NCI-H2029 (cell line): ENCODE measurements at regions not wholly inside any gene's neighbourhood (a gene's known extent, or its start where the extent isn't known, plus 50 kb on each side); places are given as distances from the start of the nearest gene placed in this dataset.

Experiments
- DNase-seq: peaks from one replicate; lab custom pipeline; 2025; lab: John Stamatoyannopoulos, UW

DNA sequence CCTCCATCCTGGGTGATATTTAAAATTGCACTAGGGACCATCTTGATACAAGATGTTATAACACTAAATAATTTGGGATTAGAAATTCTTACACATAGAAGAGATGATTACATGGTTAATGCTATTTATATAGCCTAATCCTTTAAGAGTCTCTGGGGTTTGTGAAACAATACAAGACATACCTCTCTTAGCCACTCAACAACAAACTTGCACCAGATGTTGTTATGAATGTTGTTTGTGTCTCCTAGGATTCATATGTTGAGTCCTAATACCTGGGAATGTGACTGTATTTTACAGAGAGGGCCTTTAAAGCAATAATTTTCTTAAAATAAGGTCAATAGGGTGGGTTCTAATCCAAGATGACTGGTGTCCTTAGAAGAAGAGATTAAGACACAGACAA, 678.3 kb downstream of the NYAP2 start:
- DNase-seq = no peak

GRCh38 chr2:226077031-226077430, 677.5 kb downstream of the NYAP2 start:
- no peak for DNase-seq

GRCh38 chr2:226076529-226076928, 677.0 kb downstream of the NYAP2 start:
- no peak for DNase-seq

GRCh38 chr2:226074391-226074790, 674.9 kb downstream of the NYAP2 start:
- DNase-seq = no peak

DNA sequence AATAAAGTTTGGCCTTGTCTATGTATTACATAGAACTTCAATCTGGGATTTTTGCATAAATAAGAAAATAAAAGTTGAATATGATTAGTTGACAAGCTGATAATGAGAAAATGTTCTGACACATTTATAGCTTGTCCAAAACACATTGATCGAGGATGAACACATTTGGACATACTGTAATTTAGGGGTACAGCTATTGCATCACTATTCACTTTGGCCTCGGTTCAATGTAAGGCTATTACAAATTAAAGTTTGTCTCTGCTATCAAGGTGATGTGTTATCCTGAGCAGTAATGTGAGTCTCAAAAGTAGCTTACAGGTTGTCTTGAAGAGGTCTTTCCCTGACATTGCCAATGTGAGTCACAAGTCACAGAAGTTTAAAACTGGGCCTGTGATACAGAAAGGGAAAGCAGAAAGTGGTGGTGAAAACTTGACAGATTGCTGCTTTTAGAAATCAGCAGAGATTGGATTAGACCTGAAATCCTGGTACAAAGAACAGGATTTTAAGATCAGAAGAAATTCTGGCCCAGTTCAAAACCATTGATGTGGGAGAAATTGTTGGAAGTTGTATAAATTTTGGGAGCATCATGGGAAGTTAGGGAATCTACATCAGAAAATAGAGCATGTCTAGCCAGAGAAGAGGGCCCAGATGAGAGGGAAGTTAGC, 674.1 kb downstream of the NYAP2 start:
- no peak for DNase-seq

DNA sequence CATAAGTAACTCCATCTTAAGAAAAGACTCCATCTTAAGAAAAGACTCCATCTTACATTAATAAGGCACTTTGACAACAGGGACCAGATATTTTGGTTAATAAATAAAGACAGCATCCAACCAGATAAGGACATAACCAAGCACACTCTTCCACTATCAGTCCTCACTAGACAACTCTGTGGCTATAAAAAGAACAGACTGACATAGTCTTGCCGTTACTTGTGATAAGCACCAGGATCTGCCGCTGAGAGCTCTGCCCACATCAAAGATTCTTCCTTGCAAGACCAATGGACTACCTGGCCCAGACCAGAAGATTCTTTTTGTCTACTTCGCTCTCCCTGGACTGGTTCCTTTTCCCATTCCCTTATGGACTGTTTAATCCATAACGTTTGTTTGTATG, 667.4 kb downstream of the NYAP2 start:
- no peak for DNase-seq

DNA sequence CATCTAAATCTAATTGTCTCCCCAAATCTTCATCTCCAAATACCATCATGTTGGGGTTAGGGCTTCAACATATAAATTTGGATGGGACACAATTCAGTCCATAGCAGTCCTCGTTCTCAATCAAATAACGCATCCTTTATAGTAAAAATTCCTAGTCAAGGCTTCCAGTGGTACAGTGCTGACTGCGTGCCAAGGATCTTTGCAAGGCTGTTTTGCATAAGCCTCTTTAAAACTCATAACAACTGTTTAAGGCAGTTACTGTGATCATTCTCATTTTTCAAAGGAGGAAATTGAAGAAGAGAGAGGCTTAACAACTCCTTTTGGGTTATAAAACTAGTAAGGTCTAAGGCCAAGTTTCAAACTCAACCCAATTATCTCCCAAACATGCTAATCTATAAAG, 666.9 kb downstream of the NYAP2 start:
- DNase-seq = no peak

GRCh38 chr2:226064932-226065570, 665.5 kb downstream of the NYAP2 start:
- no peak for DNase-seq

DNA sequence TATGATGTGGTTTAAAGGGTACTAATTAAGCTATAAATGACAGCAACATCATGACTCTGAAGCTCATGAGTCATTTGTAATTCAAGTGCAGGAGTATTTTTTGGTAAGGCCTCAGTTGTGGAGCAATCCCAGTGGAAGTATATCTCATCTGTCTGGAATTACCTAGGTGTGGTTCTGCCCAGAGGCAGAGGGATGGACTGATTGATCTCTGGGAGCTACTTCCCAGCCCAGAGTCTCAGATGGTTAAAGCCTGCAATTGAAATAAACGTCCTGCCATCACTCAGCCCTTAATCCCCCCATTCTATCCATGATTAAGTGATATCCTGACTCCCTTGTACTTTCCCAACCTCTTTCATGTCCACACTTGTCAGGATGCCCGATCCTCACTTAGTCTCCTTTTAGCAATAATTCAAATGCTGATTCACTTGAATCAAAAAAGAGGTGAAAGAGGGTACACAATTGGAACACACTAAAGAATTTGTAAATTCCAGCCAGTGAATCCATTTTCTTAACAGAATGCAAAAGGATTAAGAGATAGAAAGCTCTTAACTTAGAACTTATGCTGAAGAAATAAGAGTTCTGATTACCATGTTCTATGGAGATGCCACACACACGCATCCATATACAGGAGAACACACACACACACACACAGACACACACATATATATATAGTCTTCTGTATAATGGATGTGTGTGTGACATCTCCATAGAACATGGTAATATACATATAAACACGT, 664.4 kb downstream of the NYAP2 start:
- DNase-seq = no peak

DNA sequence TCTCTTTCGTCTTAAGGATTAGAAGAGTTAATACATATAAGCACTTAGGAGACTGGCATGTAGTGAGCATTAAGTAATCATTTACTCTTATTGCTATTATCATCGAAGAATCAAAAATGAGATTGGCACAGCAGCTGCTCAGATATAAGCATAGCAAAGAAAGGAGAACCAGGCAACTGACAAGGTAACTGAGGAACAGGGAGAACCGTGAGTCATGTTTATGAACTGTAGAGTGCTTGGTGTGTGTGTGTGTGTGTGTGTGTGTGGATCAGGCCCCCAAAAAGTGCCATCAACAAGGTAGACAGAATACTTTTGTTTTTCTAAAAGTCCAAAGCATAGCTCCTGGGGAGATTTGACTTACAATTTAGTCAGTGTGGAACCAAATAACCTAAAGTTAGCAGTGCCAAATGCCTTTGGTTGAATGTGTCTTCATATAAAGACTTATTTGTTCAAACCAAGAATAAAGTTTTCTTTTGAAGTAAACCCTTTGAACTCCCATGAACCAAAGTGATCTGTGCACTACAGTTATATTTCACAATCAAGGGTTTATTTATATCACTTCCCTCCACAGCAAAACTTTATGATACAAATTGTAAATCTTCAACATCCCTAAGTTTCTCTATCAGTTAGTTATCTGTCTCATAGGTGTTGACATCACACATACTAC, 660.6 kb downstream of the NYAP2 start:
- no peak for DNase-seq

GRCh38 chr2:226057914-226058313, 658.4 kb downstream of the NYAP2 start:
- DNase-seq = no peak

DNA sequence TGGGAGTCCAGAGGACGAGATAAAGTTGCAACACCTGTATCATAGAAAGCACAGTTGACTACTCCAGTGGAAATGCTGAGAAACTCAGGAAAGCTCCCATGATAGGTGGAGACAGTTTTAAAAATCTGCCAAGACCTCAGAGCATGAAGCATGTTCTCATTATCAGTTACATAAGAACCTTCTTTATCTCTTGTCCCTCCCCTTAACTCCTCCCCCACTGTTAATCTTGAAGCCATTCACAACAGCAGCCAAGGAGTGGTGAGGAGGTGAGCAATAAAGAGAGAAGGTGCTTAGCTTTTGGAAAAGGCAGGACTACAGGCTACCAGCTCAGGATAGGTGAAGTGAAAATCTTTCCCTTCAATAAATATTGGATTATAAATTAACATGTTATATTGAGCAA, 657.9 kb downstream of the NYAP2 start:
- no peak for DNase-seq

DNA sequence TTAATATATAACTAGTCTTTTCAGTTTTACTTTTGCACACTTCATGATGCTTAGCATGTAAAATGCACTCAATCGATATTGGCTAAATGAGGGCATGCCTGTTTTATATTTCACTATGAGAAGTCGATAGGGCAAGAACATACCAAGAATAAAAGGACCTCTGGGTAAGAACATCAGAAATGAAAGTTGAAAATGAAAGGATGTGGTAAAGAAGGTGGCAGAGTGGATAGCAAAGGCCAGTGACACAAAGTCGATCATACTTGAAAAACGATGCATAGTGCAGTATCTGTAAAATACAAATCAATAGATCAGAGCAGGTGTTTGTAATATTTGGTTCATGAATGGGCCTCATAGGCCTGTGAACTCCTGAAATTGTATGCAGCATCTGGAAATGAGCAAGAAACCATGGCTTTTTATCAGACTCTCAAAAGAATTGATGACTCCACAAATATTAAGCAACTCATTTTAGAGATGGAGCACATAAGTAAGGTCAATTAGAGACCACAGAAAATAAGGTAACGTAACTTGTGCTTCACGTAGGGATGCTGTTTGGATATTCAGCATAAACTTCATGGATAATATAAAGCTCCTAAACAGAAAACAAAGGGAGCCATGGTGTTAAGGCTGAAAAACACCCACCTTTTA, 653.4 kb downstream of the NYAP2 start:
- no peak for DNase-seq

GRCh38 chr2:226050822-226051221, 651.3 kb downstream of the NYAP2 start:
- no peak for DNase-seq

DNA sequence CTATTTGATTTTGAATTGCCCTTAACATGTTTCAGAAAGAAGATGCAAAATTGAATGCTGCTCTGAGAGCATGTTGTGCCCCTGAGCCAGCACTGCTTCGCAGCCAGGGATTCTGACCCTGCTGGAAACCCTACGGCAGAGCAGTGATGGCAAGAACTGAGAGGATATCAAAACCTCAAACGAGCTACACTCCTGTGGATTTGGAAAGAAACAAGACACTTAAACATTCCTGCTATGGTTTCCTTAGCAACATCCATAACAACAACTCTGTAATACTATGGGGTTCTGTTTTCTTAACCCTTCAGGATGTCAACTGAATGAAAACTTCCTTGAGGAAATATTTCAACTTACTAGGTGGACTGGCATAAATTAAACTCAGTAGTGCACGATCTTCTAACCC, 649.1 kb downstream of the NYAP2 start:
- no peak for DNase-seq

DNA sequence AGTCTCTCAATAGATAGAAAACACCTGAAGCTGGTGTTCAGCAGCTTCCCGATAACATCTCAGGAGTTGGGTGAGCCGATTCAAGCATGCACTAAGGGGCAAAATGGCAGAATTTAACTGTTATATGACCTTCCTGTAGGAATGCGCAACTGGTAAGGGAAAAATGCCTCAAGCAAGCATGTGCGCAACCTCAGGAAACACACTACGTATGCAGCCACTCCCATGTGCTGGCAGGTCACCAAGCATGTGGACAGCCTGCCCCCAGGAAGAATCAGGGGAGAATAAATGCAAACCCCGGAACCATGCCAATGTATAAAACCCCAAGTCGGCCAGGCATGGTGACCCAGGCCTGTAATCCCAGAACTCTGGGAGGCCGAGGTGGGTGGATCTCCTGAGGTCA, 645.6 kb downstream of the NYAP2 start:
- DNase-seq = no peak

DNA sequence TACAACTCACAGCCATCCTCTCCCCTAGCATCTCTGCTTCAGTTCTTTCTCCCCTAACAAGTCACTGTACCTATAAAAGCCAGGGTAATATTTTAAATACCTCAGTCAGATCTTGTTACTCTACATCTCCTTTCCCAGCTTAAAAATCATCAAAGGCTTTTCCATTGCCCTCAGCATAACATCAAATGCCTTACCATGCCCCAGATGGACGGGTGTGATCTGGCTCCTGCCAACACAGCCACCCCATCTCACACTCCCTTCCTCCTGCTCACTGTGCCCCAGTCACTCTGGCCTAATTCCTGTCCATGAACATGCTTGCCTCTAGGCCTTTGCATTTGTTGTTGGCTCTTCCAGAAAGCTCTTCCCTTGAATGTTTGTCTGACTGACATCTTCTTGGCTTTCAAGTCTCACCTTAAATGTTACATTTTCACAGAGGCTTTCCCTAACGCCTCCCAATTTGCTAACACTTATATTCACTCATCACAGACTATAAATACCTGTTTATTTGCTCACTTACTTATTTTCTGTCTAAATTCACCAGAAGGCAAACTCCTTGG, 640.9 kb downstream of the NYAP2 start:
- no peak for DNase-seq

DNA sequence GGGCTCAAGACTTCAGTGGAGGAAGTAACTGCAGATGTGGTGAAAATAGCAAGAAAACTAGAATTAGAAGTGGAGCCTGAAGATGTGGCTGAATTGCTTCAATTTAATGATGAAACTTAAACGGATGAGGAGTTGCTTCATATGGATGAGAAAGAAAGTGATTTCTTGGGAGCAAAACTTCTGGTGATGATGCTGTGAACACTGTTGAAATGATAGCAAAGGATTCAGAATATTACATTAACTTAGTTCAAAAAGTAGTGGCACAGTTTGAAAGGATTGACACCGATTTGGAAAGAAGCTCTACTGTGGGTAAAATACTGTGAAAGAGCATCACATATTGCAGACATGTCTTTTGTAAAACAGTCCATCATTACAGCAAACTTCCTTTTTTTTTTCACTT, 638.0 kb downstream of the NYAP2 start:
- DNase-seq = no peak

- no peak for DNase-seq
Observed at GRCh38 chr2:226031647-226032501, 632.4 kb downstream of the NYAP2 start.

DNA sequence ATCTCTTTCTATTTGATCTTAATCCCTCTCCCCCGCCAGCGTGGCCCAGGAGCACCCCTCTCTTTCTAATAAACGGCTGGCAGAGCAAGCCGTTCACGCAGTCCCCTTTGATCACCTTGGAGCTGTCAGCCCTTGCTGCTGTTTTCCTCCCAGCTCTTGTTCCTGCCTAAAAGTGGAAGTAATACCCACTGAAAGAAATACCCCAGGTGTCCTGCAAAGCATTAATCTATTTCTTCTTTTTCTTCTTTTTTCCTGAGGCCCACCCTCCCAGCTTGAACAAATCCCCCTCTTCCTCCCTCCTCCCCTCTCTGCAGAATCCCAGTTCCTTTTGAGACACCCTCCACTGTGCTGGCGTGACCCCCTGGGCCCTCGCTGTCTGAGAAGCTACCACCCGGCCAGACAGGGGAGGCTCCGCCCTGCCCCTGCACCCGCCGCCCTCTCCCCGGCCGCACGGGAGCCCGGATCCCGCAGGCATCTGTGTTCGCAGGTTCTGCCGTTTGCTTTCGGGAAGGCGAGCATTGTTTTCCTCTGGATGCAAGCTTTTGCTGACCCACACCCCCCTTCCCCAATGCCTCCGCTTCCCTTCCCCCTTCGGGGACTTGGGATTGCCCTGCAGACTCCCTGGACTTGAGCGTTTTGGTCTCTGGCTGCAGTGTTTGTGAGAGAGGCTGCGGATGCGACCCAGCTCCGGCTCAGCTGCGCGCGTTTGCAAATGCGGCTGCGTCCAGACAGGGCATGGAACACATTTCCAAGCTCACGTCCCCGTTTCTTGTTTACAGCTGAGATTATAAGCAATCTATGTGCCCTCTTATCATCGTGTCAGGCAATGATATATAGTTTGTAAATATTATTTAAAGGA, 631.5 kb downstream of the NYAP2 start:
- DNase-seq = peak; percentile 31
